Activated CD8-positive, alpha-beta memory T cell treated with anti-CD3 and anti-CD28 coated beads, Interleukin-2, amount 50 U/mL, for 48 hours (primary cell): ENCODE measurements at regions not wholly inside any gene's neighbourhood (a gene's known extent, or its start where the extent isn't known, plus 50 kb on each side); places are given as distances from the start of the nearest gene placed in this dataset.

Experiments
- DNase-seq: peaks from one replicate; pipeline ENCODE4 v3.0.0-alpha.2; 2020

GRCh38 chr12:46442239-46442638, 69.7 kb upstream of the SLC38A2 start:
- DNase-seq: no peak

- no peak for DNase-seq
Observed at GRCh38 chr12:46439793-46440511, 67.4 kb upstream of the SLC38A2 start.

DNA sequence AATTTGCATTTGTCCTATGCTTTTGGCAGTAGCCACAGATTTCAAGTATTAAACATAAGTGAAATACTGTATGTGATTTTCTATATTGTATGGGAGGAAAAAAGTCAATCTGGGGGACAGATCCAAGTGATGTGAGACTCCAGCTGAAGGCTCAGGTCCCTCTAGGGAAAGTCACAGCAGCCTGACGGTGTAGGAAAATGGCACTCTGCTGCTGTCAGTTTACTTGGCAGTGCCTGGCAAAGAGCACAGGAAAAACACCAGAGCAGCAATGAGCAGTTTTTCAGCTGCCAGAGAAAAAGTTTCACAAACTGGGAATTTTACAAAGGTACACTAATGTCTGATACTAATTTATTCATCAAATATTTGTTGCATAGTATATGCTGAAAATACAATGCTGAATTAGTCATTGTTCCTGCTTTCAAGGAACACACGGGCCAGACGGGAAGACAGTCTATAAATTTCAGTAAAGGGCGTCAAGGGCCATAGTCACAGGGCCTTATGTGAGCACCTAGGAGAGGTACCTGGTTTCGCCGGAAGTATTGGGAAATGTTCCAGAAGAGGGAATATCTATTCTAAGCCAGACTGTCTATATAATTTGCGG, 66.2 kb upstream of the SLC38A2 start:
- DNase-seq: no peak

DNA sequence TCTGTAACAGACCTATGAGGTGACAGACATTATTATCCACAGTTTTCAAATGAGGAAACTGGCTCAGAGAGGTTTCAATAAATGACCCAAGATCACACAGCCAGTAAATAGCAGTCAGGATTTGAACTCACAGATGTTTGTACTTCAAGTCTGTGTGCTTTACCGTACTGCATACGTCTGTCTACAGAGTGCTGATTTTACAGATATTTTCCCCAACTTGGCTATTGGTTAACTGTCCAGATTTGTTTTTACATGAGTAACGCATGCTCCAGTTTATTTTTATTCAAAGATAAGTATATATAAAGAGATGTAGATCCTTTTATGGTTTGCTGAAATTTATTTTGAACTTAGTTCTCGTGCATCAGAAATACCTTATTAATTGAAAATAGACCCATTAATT, 65.7 kb upstream of the SLC38A2 start:
- no peak for DNase-seq

- no peak for DNase-seq
Observed at GRCh38 chr12:46437469-46437868, 64.9 kb upstream of the SLC38A2 start.

DNA sequence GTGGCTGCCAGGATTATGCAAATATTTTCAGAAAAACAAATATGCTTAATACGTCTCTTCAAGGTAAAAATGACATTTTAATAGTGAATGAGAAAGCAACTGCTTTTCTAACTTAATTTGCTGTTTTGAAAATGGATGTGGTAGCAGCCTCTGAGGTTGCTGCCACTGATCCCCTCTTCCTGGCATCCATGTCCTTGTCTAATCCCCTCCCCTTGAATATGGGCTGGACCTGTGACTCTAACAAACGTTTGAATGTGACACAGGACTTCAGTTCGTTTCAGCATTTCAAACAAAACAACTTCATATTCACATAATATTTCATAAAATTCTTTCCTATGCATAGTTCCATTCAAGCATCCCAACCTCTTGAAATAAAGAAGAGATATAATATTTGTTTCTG, 64.2 kb upstream of the SLC38A2 start:
- no peak for DNase-seq

GRCh38 chr12:46435625-46436024, 63.1 kb upstream of the SLC38A2 start:
- DNase-seq: no peak

GRCh38 chr12:46435029-46435428, 62.5 kb upstream of the SLC38A2 start:
- DNase-seq: no peak

GRCh38 chr12:46433829-46434228, 61.3 kb upstream of the SLC38A2 start:
- no peak for DNase-seq

DNA sequence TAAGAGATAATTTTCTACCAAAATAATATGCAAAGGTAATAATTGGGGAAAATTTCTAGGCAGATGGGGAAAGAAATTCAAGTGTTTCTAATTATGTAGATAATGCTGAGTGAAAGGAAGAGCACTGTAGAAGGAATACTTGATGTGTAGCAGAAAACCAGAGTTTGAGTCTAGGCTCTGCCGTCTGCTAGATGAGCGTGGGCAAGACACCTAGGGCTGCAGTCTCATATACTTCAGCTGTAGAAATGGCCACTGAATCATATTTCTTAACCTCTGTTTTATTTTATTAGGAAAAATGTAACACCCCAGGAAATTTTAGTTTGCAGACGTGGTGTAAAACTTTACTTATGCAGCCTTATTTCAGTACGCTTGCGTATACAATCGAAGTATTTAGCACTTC, 59.8 kb upstream of the SLC38A2 start:
- no peak for DNase-seq

DNA sequence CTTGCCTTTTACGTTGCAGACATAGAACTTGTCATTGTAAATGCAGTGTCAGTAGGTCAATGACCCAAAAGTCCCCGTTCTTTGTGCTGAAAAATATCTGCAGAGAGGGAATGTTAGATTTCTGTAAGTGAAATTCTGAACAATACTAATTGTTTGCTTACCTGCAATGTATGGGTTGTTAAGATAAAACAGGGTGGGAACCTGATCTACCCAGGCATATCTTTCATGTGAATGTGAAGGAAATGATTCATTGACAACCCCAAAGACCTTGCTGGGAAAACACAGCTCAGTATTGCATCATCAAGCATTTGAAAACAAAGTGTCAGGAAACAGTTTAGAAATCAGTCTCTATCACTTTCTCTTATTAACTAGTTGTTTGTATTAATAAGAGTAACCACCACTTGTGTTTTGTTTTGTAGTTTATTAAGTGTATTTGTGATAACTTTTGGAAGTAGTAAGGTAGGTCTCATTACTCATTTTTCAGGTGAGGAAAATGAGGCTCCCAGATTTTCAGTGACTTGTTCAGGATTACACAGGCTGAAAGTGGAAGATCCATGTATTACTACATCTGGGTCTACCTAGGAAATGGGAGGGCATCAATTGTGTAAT, 57.9 kb upstream of the SLC38A2 start:
- no peak for DNase-seq
